SW 1271 (cell line): ENCODE measurements at regions not wholly inside any gene's neighbourhood (a gene's known extent, or its start where the extent isn't known, plus 50 kb on each side); places are given as distances from the start of the nearest gene placed in this dataset.
"Not testable (repeated sequence)": the region's sequence is repeated elsewhere in the genome, so short reads cannot be mapped to it uniquely, and the experiment has no call there.

ENCODE experiments used
- DNase-seq, 2 experiments: peaks; one replicate each; lab custom pipeline; 2025; lab: John Stamatoyannopoulos, UW

DNA sequence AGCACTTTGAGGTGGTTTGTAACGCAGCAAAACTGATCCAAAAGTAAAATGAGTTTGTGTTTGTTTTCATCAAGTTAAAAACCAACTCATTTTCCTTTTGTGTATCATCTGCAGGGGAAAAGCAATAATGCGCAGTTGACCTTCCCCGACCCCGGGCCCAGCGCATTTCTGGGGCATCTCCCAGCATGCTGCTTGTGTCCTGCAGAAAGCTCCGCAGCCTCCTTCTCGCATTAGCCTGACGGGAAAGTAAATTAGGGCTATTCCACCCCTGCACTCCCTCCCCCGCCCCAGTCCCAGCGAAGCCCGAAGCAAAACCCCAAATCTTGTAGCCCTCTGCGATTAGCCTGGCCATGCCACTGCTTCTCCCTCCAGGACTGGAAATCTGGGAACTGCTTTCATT lies 82.0 kb upstream of the PPM1B start:
- no peak for DNase-seq

DNA sequence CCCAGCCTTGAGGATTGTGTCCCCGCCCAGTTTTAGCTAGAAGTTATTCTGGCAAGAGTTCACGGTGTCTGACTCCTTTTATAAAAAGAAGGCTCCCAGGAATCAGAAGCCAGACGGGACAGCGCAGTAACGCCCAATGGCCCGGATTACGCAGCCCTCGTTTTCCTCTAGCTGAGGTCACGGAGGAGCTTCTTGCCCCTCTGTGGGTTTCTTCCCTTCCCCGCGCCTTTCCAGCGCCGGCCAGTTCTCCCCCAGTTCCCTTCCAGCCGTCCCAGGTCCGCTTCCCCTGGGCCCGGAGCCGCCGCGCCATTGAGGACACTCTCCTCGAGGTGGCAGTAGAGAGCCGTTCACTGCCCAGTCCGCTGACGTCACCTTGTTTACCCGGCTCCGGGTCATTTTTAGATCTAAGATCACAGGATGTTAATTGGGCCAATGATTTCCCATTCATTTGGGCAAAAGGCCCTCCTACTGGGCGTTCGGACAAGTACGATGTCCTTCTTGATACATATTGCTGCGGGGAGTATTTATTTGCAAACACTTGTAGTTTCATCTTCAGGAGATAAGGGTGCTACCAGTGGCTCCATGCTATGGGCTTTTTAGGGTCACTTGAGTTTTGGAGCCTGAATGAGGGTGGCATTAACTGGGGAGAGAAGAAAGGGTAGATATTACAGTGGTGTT lies 81.5 kb upstream of the PPM1B start:
- peak; percentile 11 to 70 for DNase-seq

DNA sequence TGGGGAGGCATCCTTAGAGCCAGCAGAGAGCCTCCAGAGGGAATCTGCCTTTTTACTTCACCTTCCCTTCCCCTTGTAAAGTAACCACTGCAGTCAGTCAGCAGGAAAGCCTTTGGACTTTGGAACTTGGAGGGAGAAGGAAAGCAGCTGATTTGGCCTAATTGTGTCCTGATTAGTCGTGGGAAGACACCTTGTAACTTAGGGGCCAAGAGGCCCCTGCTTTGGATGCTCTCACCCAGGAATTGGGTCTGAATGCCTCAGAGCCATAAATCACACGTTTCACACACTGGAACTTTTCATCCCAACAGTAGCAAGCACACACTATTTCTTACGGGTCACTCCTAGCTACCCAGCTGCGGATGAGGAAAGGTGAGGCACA lies 81.0 kb upstream of the PPM1B start:
- DNase-seq: no peak

DNA sequence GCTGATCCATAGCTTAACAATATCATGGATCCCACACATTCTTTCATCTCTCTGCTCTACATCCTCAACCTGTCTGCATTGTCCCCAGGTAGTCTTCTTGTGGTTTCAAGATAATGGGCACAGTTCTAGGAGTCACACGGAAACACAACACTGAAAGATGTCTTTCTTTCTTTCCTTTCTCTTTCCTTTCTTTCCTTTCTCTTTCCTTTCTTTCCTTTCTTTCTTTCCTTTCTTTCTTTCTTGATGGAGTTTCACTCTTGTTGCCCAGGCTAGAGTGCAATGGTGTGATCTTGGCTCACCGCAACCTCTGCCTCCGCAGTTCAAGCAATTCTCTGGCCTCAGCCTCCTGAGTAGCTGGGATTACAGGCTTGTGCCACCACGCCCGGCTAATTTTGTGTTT lies 76.2 kb upstream of the PPM1B start:
- not testable (repeated sequence) for DNase-seq

DNA sequence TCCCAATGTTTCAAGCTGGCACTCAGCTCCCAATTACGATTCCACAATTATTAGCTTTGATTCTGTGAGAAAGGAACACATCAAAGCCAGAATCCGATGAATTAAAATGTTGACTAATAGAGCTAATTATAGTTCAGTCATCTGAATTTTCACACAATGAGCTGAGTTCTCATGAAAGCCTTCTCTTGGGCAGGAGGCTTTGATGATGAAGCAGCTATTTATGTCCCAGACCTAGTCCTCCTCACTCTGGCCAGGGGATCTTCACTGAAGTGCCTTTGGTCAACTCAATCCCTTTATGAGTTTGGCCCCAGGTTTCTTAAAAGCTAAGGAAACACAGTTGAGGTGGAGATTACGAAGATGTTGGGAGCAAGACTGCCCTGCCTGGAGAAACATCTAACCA lies 74.7 kb upstream of the PPM1B start:
- DNase-seq: no peak

DNA sequence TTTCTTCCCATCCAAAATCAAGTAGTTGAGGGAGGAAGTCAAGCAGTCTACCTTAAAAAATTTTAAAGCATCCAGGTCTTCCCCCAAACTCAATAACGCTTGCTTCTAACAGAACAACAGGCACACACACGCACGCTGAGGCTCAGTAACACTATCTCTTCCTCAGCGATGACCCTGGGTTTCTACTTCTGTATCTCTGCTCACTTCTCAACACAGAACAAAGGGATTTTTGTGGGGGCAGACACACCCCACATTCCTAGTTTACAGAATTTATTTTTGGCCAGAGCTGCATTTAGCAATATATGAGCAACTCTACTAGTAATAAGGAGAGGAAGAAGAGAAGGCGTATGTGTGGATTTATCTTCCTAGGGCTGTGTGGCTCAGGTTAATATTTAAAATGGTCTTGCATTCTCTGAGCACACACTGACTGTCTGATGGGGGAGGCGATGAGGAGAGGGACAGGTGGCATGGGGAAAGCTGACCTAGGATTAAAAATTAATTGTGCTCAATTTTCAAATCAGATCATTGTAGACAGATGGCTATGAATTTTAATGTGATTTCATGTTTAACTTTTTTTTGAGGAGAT lies 71.3 kb upstream of the PPM1B start:
- no peak for DNase-seq

DNA sequence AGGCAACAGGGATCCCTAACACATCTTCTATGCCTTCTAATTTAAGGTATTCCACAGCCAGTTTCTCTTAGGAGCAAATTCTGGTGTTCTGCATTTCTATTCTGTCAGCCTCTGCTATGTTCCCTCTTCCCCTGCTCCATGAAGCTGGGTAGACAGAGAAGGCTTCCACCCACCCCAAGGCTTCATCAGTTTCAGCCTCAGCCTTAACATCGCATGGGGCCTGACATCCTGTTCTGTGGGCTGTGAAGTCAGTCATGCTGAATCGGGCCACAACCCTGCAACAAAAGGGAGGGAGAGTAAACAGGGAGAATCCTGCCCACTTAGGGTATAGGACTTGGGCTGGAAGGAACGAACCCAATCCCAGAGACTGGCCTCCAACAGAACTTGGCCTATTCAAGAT lies 70.6 kb upstream of the PPM1B start:
- DNase-seq: no peak

DNA sequence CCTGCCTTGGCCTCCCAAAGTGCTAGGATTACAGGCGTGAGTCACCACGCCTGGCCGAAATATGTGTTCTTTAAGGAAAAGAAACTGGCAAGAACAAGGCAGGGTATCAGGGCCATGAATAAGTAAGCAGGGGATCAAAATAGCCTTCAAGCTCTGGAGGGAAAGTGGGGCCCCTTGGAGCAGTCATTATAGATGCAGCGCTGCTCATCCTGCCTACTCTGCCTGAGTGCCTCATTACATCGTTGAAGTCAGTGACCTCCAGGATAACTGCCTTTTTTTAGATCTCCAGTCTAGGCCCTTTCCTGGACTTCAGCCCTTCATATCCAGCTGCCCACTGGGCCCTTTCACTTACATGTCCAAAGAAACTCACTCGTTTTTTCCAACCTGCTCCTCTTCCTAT lies 69.8 kb upstream of the PPM1B start:
- DNase-seq: no peak

DNA sequence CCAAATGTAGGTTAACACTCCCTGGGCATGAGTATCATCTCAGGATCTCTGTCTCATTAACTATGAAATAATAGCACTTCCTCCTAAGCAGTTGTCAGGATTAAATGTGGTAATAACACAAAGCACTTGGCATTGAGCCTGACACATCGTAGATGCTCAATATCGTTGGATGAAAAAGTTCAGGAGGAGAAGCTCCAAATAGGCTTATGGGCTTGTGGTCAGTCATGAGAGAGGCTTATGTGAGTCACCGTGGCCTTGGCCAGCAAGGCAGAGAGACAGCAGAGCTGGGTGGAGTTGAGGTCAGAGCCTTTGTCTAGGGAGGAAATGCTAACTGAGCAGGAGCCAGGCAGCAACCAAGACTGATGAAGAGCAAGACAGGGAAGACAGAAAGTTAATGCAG lies 68.3 kb upstream of the PPM1B start:
- DNase-seq: peak in 1 of 2 experiments; percentile 51

DNA sequence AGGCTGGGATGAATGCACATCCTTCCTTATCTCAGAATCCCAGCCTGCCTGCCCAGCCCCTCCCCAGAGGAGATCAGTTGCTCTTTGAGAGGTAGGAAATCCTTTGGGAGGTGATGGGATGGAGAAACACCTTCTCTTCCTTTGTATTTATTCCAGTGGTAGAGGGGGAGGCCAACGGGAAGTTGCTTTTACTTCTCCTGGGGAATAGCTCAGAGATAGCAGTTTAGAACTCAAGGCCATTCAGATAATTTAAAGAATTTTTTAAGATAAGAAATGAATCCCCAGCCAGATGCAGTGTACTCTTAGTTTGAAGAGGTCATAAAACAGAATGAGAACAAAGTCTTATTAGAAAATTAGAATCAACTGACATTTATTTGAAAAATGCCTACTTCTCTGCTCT lies 67.4 kb upstream of the PPM1B start:
- no peak for DNase-seq

DNA sequence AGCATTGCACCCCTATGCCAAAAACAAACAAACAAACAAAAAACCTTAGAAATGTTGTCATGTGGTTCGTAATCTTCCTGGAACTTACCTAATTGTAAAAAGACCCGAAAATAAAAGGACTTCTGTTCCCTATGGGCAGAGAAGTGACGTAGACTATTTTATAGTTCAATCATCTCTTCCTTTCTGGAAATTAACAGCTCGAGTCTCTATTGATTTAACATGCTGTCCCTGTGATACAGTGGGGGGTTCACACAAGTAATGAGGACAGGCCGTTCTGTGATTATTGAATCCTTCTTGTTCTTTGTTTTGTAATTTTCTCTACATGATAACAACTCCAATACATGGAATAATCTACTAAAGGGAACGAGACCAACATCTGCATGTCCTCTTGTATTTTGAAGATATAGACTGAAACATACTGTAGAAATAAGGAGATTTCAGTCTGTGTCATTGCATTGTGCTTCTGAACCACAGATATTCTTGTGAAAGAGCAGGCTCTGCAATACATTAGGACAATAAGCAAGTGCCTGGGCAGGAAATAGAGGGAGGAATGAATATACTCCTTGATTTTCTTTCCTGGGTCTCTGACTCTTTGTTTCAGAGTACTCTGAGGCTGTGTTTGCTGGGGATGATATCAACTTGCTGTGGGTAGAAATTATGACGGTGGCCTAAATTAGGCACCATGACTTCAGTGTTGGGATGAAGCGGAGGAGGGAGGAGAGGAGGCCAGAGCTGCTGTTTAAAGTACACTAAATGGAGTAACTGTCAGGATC lies 65.7 kb upstream of the PPM1B start:
- no peak for DNase-seq

DNA sequence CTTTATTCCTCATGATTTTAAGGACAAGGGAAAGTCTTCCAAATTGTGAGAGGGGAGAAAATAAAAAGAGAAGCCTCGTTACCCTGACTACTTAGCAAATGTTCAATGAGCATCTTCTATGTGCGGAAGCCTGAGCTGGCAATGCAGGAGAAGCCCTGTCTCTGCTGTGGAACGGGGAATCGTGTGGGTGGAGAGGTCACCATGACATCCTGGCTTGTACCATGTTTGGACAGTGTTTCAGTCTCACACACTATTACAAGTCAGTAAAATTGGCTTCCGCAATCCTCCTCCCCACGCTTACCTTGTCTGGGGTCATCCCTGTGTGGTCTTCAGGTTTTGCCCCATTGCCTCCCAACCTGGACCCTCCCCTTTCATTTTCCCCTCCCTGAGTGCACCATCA lies 65.0 kb upstream of the PPM1B start:
- no peak for DNase-seq

DNA sequence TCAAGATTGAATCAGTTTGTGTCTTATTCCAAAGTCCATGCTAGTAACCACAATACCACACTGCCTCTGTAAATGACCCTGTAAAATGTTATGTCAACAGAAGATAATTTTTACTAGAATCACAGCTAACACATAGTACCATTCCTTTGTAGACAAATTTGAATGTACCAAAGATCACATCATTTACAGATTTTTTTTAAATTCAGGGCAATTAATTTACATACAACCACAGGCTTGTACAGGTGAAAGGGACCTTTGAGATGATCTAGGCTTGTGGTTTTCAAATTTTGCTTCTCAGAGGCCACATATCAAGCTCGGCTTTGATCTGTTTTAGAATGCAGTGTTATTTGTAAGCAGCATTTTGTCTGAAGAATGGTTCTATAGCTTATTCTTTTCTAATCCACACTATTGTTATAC lies 63.8 kb upstream of the PPM1B start:
- DNase-seq: no peak

DNA sequence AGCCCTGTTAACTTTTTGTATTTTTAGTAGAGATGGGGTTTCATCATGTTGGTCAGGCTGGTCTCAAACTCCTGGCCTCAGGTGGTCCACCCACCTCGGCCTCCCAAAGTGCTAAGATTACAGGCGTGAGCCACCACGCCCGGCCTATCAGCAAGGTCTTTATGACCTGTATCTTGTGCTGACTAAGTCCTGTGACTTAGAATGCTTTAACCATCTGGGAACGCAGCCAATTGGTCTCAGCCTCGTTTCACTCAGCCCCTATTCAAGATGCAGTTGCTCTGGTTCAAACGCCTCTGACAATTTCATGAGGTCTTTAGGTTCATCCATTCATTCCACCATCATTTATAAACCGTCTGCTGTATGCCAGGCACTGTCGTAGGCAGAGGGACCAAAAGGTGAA lies 62.2 kb upstream of the PPM1B start:
- not testable (repeated sequence) for DNase-seq

DNA sequence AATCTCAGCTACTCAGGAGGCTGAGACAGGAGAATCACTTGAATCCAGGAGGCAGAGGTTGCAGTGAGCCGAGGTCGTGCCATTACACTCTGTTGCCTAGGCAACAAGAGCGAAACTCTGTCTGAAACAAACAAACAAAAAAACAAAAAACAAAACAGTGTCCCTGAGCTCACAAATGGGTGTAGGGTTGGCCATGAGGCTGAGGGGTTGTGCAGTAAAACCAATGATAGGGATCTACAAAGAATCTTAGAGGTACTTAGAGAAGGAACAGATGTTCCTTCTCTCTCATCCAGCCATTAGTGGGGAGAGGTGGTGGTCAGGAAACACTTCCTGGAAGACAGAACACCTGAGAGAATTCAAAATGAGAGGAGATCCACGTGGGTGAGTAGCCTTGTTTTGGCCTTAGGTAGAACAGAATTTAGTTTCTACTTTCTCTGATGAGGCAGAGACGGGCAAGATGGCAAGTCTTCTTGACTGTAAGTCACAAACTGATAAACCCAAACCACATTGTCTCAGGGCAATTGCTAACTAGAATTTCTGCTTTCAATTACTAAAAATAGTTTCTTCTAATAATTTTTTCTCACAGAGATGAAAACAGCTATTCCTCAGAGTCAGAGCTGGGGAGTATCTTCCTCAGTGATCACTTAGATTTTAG lies 61.5 kb upstream of the PPM1B start:
- DNase-seq: no peak

DNA sequence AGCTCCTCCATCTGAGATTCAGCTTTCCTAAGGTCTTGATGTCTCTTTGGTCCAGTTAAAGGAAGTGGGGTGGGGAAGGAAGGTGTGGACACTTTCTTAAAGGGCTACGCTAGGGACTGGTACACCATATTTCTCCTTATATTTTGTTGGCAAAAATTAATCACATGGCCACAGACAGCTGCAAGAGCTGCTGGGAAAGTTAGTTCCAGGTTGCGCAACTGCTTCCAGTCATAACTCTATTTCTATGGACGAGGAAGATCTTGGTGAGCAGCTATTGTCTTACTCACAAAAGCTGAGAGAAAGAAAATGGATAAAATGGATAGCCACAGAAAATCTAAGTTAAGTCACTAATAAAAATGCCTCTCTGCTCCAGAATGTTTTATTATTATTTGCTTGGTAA lies 60.7 kb upstream of the PPM1B start:
- DNase-seq: no peak

DNA sequence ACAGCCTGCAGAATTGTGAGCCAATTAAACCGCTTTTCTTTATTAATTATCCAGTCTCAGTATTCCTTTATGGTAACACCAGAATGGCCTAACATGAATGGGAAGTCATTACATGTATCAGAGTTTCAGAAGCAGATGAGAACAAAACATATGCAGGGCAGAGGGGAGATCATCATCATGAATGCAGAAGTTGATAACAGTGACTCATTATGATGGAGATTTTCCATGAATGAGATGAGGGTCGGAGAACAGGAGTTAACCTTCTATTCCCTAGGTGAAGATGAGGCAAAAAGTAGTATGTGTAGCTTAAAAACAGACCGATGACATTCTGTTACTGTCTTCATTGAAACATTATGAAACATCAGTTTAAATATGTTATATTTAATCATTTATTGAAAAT lies 59.5 kb upstream of the PPM1B start:
- DNase-seq: no peak

DNA sequence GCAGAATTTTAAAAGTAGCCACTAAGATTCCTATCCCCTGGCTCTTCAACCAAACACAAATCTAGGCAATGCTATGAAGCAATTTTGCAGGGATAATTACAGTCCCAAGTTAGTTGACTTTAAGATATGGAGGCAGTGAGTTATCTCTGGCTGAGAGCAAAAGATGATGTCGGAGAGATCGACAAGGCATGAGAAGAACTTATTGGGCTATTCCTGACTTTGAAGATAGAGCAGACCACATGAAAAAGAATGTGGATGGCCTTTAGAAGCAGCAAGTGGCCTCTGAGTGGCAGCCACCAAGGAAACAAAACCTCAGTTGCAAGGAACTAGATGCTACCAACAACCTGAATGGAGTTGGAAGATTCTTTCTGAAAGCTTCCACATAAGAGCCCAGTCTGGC lies 58.2 kb upstream of the PPM1B start:
- DNase-seq: no peak

DNA sequence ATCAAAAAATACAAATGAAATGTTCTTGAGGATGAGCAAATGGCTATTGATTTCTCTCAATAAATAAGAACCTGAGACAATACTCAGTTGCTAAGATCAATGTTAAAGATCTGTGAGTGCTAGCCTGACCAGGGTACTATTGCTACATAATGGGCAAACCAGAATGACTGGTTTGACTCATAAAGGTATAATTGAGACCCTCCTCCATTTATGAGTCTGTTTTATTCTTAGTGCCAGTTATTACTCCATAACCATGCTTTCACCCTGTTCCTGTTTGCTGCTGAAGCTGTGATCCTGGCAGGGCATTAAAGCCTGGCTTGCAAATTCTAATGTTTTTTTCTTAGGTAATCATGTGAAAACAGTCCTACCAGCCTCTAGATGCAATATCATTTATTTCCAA lies 56.6 kb upstream of the PPM1B start:
- DNase-seq: no peak

DNA sequence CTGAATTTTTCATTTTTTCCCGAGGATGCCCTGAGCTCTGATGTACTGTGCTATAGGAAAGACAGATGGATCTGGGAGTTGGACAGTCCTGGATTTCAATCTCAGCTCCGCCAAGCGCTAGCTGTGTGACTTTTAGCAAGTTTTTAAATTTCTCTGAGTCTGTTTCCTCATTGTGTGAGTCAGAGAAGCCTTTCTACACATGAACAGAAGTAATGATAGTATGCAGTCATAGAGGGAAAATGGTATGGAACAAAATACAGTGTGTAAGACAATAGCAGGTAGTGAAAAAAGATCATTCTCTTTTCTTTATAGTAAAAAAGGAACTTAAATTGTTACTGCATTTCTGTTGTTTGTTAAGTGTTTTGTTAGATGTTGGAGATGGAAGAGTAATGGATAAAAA lies 52.4 kb upstream of the PPM1B start:
- DNase-seq: no peak

DNA sequence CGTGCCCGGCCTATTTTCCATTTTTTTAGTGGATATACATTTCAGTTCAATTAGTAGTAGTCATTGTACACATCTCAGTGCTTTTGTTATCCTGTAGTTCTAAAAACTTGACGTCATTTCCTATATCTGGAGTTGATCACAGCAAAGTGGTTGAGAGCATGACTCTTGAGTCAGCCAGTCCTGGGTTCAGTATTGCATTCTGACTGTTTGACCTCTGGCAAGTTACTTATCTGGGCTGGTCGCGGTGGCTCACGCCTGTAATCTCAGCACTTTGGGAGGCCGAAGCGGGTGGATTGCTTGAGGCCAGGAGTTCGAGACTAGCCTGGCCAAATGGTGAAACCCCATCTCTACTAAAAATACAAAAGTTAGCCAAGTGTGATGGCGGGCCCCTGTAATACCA lies 50.4 kb upstream of the PPM1B start:
- no peak for DNase-seq
